ENCODE measurements at regions not wholly inside any gene's neighbourhood (a gene's known extent, or its start where the extent isn't known, plus 50 kb on each side); places are given as distances from the start of the nearest gene placed in this dataset.
A peak's percentile ranks its signal among the peaks of the same experiment; 100 is the strongest.
"Not testable (repeated sequence)": the region's sequence is repeated elsewhere in the genome, so short reads cannot be mapped to it uniquely, and the experiment has no call there.

DNA sequence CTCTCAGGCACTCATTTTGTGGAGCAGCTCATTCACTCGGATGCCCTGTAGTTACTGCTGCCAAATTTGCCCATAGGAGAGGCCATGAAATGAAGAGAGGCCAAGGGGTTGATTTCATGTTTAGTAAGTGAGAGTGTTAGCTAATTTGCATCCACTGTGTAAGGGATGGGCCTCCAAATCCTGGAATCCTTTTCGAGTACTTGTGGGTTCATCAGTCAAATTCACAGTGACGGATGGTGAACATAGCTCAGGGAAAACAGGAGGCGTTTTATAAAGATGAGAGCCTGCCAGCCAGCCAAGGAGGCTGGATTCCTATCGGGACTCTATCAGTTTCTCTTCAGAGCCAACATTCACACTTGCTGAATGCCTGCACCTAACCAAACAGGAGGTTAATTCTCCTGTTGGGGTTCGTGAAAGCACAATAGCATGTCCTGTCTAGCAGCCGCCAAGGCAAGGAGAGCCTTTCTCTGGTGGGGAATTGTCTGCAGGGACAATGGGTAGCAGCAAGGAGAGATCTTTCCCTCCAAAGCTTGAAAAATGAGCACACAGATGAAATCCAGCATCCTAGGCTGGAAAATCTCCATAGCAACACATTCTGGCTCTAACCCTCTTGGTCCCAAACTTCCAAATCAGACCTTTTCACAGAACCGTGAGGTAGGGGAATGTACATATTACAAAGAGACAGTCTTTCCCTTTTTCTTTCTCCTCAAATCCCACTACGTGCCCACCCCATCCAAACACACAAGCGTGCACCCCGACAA is 231.4 kb upstream of the ECI2 start:
- no peak for DNase-seq

DNA sequence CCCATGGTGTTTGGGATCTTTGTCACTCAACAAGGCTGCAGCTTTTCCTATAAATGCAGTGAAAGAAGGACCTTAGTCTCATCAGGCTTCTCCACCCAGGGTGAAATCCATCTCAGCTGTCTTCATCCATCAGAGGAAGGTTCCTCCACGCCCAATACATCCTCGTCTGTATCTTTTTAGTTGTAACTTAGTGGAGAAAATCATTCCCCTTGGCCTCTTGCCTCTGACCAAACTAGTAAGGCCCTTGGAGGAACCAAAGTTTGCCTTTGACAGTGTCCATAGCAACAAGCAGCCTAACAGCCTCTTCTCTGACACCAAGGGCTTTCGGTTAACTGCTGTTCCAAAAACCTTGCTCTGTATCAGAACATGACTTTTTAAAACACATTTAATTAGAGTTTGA is 230.3 kb upstream of the ECI2 start:
- DNase-seq, result no peak

DNA sequence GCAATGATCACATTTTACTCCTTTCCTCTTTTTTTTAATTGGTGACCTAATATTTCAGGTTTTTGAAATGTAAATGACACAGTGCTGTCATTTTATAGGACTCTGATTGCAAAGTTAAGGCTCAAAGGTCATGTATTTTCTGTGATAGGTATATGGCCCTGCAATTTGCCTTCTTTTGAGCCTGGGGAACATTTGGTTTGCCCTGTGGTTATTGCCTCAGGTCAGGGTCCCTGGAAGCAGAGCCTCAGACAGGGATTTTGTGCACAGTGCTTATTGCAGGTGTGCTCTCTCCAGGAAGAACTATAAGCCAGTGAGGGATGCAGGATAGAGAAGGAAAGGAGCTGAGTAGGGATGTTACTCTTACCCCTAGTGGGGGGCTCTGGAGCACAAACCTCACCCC is 229.3 kb upstream of the ECI2 start:
- no peak for DNase-seq

DNA sequence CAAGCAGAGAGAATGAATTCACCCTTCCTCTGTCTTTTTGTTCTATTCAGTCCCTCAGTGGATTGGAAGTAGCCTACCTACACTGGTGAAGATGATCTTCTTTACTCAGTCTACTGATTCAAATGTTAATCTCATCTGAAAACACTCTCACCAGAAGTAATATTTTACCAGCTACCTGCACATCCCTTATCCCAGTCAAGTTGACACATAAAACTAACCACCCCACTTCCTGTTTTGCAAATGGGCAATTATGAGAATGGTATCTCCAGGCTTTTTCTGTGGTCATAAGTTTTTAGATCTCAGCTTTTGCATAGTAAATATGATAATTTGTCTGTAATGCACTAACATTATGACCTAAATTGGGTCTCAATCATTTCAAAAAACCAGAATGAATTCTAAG is 228.8 kb upstream of the ECI2 start:
- DNase-seq, result no peak

DNA sequence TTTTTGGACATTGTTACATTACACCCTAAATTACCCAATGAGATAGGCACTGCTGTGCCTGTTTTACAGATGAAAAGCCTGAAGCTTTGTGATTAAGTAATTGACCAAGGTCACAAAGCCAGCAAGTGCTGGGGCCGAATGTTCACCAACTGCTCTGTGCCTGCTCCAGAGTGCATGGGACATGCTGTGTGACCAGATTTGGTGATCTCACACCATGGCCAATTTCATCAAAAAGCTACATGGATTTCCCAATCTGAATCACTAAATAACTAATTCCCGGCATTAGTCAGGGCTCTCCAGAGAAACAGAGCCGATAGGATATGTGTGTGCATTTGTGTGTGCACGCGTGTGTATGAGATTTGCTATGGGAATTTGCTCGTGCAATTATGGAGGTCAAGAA is 228.3 kb upstream of the ECI2 start:
- no peak for DNase-seq

DNA sequence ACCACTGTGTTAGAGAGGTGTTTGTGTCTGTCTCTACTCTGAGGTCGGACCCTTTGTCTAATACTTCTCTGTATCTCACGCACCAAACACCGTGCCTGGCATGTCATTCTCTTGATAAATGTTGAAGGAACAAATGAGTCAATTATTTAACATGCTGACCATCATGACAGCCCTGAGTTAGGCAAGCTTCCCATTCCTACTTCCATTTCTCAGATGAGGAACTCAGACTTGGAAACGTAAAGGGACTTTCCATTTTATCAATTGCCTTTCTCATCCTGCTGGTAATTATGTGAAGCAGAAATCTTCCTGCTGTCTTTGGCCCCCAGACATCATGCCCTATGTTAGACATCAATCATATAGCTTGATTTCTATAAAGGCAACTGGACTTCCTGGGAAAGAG is 227.0 kb upstream of the ECI2 start:
- no peak for DNase-seq

DNA sequence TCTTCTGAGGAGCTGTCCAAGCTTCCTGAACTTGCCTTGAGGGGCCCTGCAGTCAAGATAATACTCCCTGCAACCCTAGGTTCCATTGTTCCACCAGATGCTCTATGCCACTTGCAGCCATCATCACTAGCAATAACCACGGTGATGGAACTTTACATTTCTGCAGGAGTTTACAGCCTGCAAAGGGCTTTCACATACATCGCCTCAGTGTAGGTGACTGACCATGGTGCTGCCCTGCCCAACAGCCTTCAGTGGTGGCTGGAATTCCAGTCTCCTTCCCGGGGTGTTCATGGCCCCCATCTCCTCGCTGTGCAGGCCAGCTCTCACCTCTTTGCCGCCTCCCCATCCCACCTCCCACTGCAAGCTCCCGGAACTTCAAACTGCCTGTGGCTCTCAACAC is 225.5 kb upstream of the ECI2 start:
- DNase-seq, result no peak

DNA sequence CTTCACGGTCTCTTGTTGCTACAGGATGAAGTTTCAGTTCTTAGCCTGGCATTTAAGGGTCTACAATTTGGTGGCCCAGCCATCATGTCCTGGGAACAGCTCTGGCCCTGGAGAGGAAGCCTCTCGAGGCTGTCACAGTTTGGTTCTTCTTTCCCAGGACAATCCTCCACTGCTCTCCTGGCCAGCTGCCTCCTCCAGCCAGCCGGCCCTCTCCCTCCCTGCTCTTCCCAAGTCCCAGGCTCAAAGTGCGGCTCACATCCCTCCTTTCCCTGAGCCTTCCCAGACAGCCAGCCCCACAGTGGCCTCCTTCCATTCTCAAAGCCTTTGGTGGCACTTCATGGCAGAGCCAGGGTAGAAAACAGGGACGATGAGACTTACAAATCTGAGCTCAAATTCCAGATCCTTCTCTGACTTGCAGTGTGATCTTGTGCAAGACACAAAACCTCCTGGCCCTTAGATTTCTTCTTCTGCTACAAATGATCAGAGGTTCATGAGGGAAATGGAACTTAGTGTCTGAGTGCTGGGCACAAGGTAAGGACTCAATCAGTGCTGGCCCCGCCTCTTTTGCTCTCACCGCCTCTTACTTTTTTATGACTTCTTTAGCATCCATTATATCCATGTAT is 223.8 kb upstream of the ECI2 start:
- no peak for DNase-seq

DNA sequence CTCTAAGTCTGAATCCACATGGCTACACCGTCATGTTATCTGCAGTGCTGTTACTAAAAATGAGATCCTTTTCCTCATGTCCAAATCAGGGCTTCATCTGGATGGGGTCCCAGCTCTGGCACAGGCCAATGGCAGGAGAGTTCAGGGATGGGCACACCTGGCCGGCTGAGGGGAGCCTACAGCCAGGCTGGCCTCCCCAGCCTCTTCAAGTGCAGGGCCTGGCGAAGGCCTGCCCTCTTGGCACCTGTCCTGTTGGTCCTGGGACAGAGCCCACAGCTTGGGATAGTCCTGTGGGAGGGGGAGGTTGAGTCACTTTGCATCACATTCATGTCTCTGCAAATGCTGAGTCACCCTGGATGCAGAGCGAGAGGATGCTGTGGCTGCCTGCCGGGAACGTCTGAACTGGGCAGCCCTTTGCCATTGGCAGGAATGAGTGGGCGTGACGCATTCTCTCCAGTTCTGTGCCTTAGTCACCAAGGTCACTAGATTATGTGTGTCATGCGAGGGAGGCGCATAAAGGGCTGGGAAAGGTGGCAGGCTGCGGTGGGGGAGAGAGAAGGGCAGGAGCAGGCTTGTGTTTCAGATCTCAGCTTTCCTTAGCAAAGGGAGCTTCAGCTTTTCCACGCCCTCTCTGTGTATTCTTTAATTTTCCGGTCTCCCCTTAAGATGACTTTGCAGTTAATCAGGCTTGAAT is 223.2 kb upstream of the ECI2 start:
- DNase-seq, result peak; percentile 100

DNA sequence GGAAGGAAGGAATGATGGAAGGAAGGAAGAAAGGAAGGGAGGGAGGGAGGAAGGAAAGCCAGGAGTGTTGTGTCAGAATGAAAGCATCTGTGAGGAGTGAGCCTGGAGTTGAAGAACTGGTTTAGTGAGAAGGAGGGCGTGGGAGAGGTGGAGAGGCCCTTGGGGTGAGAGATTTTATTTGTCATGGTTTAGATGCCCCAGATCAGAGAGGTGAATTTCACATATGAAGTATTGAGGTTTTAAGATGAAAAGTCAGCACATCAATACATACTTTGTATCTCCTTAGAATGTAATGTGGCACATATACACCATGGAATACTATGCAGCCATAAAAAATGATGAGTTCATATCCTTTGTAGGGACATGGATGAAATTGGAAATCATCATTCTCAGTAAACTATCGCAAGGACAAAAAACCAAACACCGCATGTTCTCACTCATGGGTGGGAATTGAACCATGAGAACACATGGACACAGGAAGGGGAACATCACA is 222.3 kb upstream of the ECI2 start:
- DNase-seq, result not testable (repeated sequence)

DNA sequence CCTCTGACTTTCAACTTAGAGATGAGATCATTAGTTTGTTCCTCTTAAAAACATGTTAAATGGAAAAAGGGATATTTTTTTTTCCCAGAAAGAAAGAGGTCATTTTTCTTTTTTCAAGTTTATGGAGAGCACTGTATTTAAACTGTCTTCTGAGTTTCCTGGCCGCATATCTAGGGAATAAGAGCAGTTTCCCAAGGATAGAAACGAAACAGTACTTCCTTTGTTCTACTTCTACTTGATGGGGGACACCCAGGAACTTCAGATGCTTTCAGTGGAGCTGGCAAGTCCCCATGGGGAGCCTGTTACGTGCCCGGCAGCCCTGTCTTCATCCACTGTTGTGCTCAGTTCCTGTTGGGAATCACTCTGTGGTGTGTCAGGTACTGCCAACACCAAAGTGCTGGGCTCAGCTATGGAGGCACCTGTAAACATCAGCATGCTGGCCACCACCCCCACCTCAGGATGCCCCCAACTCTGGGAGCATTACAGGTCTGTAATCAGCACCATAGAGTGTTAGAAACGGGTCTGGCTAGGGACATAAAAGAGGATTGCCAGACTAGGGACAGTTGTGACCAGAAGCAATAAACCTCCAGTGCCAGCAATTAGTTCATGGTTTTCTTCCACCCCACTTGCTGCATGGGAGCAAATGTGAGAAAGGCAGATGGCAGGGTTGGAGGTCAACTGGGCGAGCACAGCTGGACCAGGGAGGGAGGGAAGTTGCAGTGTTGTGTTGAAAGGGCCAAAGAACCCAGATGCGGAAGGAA is 221.7 kb upstream of the ECI2 start:
- no peak for DNase-seq

DNA sequence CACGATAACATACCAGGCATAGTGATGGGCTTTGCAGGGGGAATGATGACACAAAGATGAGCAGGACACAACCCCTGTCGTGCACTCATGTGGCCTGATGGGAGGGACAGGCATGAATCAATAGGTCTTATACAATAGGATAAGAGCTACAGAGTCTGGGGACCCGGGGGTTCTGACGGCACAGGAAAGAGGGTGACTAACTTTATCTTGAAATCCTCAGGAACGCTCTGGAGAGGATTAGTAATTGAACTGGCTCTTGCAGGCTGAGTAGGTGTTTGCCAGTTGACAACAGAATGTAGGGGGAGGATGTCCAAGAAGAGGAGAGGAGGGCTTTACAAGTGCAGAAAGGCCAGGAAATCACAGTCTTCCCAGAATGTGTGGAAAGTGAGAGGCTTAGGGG is 219.9 kb upstream of the ECI2 start:
- DNase-seq, result peak; percentile 90

DNA sequence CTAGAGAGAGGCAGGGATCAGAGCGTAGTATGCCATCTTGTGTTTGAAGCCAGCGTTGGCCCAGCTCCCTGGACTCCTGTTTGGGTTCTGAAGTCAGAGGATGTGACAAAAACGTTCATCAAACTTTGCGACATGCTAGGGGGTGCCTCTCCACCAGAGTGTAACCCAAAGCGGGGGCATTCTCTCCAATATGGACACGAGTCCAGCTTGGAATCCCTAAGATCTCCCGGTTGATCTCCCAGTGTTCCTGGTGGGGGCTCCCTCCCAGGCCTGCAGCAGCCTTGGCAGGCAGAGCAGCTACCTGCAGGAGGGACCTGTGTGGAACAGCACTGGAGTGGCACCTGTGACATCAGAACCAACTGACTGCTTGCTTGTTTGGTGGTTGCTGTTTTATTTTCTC is 218.8 kb upstream of the ECI2 start:
- no peak for DNase-seq

DNA sequence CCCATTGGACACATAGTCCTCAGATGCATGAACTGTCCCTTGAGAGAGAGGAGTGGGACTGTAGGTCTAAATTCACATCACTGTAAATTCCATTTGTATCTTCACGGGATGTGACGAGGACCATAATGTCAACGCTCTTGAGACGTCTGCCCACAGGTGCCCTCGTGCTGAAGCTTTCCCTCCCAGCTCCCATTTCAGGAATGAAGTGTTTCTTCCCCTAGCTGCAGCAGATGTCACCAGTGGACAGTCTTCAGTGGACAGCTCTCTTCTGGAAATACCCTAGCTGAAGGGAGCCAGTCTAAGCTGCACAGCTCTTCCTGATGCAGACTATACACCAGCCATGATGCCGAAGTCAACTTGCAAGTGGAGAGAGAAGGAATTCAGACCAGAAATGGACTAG is 217.4 kb upstream of the ECI2 start:
- no peak for DNase-seq

DNA sequence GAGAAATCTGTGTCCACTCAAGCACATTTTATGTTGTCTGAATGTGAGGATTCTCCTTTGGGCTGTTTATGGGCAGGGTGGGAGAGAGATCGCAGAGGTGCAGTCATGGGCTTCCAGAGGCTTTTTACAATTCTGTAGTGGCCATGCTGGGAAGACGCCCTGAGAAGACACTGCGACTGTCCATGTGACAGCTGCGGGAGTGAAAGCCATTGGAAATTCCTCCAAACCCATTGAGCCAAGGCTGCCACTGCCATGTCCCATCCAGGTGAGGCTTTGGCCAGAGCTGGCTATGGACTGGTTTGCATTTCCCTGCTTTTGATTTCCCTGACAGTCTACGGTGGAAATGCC is 216.9 kb upstream of the ECI2 start:
- DNase-seq, result no peak

DNA sequence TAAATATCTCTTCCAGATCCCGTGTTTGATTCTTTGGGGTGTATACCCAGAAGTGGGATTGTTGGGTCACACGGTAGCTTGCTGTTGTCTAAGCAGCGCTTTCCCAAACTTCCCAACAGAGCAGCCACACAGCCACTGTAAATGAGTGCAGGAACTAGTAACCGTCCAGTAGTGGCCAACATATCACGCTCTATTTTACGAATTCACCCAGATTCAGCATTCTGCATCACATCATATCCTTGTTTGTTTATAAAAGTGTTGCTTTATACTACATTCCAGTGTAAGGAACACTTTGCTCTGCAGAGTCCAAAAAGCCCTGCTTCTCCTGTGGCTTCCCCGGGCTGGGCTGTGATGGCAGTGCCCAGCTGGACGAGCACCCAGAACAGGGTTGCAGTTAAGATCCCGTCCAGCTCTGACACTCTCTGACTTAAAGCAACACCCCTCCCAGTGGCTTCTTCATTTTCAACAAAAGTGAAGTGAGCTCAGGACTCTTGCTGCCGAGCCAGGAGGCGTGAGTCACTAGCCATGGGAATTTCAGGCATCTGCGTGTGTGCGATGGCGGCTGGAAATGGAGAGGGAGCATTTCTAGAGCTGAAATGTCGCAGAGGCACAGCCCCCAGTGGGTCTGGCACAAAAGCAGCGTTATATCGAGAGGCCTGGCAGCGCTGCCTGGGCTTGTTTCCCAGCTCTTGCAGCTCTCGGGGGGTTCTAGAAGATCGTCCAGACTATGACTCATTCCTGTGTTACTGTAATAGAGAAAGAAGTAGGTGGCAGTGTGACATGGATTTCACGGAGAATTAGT is 216.3 kb upstream of the ECI2 start:
- DNase-seq, result peak; percentile 96

DNA sequence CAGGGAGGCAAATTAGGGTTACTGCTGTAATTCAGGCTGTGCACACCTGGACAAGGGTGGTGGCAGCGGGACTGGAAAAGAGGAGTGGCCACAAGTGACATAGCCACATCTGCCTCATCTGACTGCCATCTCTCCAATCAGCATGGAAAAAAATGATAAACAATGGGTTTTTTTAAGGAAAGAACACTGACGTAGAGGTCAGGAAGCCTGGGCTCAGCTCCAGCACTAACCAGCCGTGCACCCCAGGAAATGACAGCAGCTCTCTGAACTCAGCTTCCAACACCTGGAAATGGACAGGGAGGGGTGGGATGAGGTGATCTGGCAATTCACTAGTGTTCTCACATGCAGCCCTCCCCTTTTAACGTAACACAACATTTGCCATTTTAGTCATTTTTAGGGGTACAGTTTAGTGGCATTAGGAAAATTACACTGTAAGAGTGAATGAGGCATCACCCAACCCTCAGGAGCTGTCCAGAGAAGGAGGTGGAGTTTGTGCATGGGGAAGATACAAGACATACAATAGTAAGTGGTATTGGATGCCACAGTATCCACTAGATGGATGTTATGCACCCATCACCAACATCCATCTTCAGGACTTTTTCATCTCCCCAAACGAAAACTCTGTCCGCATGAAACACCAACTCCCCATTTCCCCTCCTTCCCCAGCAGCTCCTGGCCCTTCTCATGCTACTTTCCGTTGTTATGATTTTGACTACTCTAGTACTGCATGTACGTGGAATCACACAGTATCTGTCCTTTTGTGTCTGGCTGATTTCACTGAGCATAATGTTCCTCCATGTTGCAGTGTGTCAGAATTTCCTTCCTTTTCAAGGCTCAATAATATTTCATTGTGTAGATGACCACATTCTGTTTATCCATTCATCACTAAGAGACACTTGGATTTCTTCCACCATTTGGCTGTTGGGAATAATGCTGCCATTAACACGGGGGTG is 215.5 kb upstream of the ECI2 start:
- DNase-seq, result peak; percentile 58

DNA sequence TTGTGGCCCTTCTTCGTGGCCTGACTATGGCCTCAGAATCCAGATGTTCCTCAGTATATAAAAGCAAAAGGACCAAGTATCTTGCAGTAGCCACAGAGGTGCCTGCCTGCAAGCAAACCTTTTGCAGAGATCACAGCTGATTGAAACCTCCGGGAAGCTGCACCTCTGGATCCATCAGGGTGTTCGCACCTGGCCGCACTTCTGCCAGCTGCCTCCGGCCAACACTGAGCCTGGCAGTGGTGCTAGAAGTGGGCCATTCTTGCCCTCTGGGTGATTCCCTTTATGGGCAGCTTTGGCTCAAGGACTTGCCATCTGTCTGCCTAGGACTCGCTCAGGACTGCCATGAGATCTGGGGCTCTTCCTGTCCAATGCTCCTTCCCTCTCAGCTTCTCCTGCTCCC is 214.6 kb upstream of the ECI2 start:
- no peak for DNase-seq

DNA sequence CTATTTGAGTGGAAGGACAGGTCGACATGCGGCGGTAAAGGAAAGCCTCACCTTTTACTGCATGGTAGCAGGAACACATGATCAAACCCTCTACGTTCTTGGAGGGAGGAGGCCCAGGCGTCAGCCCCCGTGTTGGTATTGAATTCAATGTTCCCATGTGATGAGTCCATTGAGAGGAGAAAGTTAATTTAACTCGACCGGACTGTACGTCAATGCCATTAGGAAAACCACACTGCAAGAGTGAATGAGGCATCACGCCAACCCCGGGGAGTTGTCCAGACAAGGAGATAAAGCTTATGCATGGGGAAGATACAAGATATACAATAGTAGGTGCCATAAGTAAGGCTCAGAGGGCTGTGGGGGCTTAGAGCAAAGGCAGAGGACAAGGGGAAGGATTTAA is 213.9 kb upstream of the ECI2 start:
- DNase-seq, result no peak

DNA sequence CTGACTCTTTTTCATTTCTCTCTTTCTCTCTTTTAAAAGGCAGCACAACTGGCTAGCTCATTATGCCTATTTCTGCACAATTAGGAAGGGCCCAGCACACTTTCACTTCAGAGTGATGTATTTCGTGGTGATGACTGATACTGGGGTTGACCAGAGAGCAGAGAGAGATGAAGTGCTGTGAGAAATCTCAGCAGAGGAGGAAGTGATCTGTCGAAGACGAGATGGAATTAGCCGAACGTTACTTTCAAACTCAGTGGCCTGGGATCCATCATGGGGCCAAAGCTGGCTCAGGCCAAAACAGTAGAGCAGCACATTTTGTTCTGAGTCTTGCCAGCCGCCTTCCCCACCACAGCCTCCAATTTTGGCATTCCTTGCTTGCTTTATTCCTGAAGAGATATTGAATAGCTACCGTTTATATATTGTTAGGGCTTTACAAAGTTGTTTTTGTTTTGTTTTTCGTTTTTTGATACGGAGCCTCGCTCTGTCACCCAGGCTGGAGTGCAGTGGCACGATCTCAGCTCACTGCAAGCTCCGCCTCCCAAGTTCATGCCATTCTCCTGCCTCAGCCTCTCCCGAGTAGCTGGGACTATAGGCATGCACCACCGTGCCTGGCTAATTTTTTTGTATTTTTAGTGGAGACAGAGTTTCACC is 213.2 kb upstream of the ECI2 start:
- DNase-seq, result peak; percentile 26

DNA sequence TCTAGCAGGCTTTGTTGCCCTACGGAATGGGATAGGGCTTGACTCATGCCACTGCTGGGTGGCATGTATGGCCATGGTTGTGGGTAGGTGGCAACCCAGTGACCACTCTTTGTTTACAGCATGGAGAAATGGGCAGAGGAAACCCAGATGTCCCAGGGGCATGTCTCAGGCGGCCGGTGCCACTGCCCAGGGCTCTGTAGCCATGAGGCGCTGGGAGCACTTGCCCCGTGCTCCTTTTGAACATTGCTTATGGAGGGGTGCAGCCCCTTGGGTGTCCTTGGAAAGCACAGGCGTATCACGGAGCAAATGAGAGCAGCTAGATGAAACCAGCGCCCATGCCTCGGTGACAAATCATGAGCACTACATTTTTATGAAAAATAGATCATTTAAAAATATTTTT is 212.5 kb upstream of the ECI2 start:
- no peak for DNase-seq

All from EL (cell line).